GM23338 (cell line): ENCODE measurements at regions not wholly inside any gene's neighbourhood (a gene's known extent, or its start where the extent isn't known, plus 50 kb on each side); places are given as distances from the start of the nearest gene placed in this dataset.

Experiments
- EZH2phosphoT487 ChIP-seq: fragments of 200-600 bp; sonication (generic); IDR thresholded peaks from one replicate; pipeline ENCODE4 v1.8.1; 2018; ENCODE audit warnings: antibody characterized with exemption; ENCODE audit not compliant: unreplicated experiment
- NANOG ChIP-seq: IDR thresholded peaks from 2 replicates; pipeline ENCODE4 v1.6.1; 2016; ENCODE audit warnings: antibody characterized with exemption, borderline replicate concordance
- STAT1 ChIP-seq: IDR thresholded peaks from one replicate; pipeline ENCODE4 v1.6.1; 2016; ENCODE audit warnings: antibody characterized with exemption; ENCODE audit not compliant: unreplicated experiment
- ZNF331 ChIP-seq: fragments of 250-450 bp; sonication (Bioruptor Pico); IDR thresholded peaks from 2 replicates; pipeline ENCODE4 v1.5.0; 2020; ENCODE audit warnings: low read depth, mild to moderate bottlenecking, moderate library complexity
- TF ChIP-seq, protein P1 (sequence below): fragments of 250-450 bp; sonication (Bioruptor Pico); IDR thresholded peaks from 2 replicates; pipeline ENCODE4 v1.5.0; 2020; ENCODE audit warnings: mild to moderate bottlenecking, moderate library complexity
- TF ChIP-seq, protein P2 (sequence below), 2 experiments: fragments of 200-600 bp in 1 of 2; sonication (generic) in 1 of 2; conservative IDR thresholded peaks; 2 replicates each; pipeline versions ENCODE4 v1.5.1 to v1.6.1; 2016 to 2017; ENCODE audit warnings: antibody characterized with exemption in 2 of 2, low read depth in 2 of 2, mild to moderate bottlenecking in 2 of 2, moderate library complexity in 1 of 2
- TF ChIP-seq, protein P3 (sequence below): IDR thresholded peaks from 2 replicates; pipeline ENCODE4 v1.6.1; 2016; ENCODE audit warnings: antibody characterized with exemption

DNA sequence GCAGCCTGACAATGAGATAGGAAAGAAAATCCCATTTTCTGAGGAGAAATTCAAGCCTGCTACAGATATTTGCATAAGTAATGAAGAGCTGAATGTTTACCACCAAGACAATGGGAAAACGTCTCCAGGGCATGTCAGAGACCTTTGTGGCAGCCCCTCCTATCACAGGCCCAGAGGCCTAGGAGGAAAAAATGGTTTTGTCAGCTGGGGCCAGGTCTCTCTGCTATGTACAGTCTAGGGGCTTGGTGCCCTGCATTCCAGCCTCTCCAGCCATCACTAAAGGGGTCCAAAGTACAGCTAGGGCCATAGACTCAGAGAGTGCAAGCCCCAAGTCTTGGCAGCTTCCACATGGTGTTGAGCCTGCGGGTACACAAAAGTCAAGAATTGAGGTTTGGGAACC is 361.6 kb upstream of the ANXA10 start (continued):
- TF ChIP-seq, protein P1, sequence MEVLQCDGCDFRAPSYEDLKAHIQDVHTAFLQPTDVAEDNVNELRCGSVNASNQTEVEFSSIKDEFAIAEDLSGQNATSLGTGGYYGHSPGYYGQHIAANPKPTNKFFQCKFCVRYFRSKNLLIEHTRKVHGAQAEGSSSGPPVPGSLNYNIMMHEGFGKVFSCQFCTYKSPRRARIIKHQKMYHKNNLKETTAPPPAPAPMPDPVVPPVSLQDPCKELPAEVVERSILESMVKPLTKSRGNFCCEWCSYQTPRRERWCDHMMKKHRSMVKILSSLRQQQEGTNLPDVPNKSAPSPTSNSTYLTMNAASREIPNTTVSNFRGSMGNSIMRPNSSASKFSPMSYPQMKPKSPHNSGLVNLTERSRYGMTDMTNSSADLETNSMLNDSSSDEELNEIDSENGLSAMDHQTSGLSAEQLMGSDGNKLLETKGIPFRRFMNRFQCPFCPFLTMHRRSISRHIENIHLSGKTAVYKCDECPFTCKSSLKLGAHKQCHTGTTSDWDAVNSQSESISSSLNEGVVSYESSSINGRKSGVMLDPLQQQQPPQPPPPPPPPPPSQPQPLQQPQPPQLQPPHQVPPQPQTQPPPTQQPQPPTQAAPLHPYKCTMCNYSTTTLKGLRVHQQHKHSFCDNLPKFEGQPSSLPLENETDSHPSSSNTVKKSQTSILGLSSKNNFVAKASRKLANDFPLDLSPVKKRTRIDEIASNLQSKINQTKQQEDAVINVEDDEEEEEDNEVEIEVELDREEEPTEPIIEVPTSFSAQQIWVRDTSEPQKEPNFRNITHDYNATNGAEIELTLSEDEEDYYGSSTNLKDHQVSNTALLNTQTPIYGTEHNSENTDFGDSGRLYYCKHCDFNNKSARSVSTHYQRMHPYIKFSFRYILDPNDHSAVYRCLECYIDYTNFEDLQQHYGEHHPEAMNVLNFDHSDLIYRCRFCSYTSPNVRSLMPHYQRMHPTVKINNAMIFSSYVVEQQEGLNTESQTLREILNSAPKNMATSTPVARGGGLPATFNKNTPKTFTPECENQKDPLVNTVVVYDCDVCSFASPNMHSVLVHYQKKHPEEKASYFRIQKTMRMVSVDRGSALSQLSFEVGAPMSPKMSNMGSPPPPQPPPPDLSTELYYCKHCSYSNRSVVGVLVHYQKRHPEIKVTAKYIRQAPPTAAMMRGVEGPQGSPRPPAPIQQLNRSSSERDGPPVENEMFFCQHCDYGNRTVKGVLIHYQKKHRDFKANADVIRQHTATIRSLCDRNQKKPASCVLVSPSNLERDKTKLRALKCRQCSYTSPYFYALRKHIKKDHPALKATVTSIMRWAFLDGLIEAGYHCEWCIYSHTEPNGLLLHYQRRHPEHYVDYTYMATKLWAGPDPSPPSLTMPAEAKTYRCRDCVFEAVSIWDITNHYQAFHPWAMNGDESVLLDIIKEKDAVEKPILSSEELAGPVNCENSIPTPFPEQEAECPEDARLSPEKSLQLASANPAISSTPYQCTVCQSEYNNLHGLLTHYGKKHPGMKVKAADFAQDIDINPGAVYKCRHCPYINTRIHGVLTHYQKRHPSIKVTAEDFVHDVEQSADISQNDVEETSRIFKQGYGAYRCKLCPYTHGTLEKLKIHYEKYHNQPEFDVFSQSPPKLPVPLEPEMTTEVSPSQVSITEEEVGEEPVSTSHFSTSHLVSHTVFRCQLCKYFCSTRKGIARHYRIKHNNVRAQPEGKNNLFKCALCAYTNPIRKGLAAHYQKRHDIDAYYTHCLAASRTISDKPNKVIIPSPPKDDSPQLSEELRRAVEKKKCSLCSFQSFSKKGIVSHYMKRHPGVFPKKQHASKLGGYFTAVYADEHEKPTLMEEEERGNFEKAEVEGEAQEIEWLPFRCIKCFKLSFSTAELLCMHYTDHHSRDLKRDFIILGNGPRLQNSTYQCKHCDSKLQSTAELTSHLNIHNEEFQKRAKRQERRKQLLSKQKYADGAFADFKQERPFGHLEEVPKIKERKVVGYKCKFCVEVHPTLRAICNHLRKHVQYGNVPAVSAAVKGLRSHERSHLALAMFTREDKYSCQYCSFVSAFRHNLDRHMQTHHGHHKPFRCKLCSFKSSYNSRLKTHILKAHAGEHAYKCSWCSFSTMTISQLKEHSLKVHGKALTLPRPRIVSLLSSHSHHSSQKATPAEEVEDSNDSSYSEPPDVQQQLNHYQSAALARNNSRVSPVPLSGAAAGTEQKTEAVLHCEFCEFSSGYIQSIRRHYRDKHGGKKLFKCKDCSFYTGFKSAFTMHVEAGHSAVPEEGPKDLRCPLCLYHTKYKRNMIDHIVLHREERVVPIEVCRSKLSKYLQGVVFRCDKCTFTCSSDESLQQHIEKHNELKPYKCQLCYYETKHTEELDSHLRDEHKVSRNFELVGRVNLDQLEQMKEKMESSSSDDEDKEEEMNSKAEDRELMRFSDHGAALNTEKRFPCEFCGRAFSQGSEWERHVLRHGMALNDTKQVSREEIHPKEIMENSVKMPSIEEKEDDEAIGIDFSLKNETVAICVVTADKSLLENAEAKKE (CRISPR knock-in tag): no peak
- TF ChIP-seq, protein P2, sequence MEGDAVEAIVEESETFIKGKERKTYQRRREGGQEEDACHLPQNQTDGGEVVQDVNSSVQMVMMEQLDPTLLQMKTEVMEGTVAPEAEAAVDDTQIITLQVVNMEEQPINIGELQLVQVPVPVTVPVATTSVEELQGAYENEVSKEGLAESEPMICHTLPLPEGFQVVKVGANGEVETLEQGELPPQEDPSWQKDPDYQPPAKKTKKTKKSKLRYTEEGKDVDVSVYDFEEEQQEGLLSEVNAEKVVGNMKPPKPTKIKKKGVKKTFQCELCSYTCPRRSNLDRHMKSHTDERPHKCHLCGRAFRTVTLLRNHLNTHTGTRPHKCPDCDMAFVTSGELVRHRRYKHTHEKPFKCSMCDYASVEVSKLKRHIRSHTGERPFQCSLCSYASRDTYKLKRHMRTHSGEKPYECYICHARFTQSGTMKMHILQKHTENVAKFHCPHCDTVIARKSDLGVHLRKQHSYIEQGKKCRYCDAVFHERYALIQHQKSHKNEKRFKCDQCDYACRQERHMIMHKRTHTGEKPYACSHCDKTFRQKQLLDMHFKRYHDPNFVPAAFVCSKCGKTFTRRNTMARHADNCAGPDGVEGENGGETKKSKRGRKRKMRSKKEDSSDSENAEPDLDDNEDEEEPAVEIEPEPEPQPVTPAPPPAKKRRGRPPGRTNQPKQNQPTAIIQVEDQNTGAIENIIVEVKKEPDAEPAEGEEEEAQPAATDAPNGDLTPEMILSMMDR (conservative IDR thresholded peaks at IDR 0.05; ENCODE audit: low read depth in 2 of 2): no peak
- TF ChIP-seq STAT1 (no peak), NANOG (no peak), ZNF331 (CRISPR knock-in tag) (no peak), EZH2phosphoT487 (no peak)
- TF ChIP-seq, protein P3, sequence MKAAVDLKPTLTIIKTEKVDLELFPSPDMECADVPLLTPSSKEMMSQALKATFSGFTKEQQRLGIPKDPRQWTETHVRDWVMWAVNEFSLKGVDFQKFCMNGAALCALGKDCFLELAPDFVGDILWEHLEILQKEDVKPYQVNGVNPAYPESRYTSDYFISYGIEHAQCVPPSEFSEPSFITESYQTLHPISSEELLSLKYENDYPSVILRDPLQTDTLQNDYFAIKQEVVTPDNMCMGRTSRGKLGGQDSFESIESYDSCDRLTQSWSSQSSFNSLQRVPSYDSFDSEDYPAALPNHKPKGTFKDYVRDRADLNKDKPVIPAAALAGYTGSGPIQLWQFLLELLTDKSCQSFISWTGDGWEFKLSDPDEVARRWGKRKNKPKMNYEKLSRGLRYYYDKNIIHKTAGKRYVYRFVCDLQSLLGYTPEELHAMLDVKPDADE: no peak
